Glutamatergic neuron (in vitro differentiated cells): ENCODE measurements at regions not wholly inside any gene's neighbourhood (a gene's known extent, or its start where the extent isn't known, plus 50 kb on each side); places are given as distances from the start of the nearest gene placed in this dataset.

Experiments used
- DNase-seq: peaks from one replicate; pipeline ENCODE4 v3.0.0; 2022
- H3K27ac Mint-ChIP-seq: one replicate; pipeline ENCODE4 v1.8.0; 2020; ENCODE audit warnings: mild to moderate bottlenecking, mixed read lengths, inconsistent platforms; ENCODE audit not compliant: unreplicated experiment
- H3K27me3 Mint-ChIP-seq: one replicate; pipeline ENCODE4 v1.8.0; 2020; ENCODE audit warnings: mild to moderate bottlenecking, moderate library complexity, mixed read lengths, inconsistent platforms; ENCODE audit not compliant: unreplicated experiment
- H3K36me3 Mint-ChIP-seq: one replicate; pipeline ENCODE4 v1.8.0; 2020; ENCODE audit warnings: mild to moderate bottlenecking, mixed read lengths, inconsistent platforms; ENCODE audit not compliant: unreplicated experiment
- H3K4me1 Mint-ChIP-seq: one replicate; pipeline ENCODE4 v1.8.0; 2020; ENCODE audit warnings: mild to moderate bottlenecking, low read depth, mixed read lengths, inconsistent platforms; ENCODE audit not compliant: unreplicated experiment
- H3K4me3 Mint-ChIP-seq: one replicate; pipeline ENCODE4 v1.8.0; 2020; ENCODE audit warnings: mild to moderate bottlenecking, mixed read lengths, inconsistent platforms; ENCODE audit not compliant: unreplicated experiment
- H3K9me3 Mint-ChIP-seq: one replicate; pipeline ENCODE4 v1.8.0; 2020; ENCODE audit warnings: mild to moderate bottlenecking, moderate library complexity, mixed read lengths, inconsistent platforms; ENCODE audit not compliant: unreplicated experiment
- TF ChIP-seq, protein P1 (sequence below): fragments of 200-600 bp; sonication (generic); IDR thresholded peaks from one replicate; pipeline ENCODE4 v1.5.0; 2021; ENCODE audit not compliant: partially characterized antibody, unreplicated experiment

DNA sequence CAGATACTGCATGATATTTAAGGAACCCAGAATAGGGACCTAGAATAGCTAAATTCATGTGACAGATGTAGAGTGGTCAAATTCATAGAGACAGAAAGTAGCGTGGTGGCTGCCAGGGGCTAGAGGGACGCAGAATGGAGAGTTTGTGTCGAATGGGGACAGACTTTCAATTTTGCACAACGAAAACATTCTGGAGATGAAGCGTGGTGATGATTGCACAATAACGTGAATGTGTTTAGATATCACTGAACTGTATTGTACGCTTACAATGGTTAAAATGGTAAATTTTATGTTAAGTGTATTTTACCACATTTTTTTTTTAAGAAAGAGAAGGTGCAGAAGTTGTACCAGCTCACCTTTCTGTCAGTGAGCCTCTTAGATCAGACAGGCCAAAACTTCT lies 137.8 kb upstream of the TNS3 start:
- no peaks in the 10 kb centered on the region for H3K36me3 Mint-ChIP-seq
- H3K27ac Mint-ChIP-seq: no peak overlapping the region
- peaks cover 3% of the 10 kb centered on the region for H3K4me1 Mint-ChIP-seq
- H3K27me3 Mint-ChIP-seq: peaks cover 3% of the 10 kb centered on the region
- H3K4me3 Mint-ChIP-seq: no peak overlapping the region
- TF ChIP-seq, protein P1, sequence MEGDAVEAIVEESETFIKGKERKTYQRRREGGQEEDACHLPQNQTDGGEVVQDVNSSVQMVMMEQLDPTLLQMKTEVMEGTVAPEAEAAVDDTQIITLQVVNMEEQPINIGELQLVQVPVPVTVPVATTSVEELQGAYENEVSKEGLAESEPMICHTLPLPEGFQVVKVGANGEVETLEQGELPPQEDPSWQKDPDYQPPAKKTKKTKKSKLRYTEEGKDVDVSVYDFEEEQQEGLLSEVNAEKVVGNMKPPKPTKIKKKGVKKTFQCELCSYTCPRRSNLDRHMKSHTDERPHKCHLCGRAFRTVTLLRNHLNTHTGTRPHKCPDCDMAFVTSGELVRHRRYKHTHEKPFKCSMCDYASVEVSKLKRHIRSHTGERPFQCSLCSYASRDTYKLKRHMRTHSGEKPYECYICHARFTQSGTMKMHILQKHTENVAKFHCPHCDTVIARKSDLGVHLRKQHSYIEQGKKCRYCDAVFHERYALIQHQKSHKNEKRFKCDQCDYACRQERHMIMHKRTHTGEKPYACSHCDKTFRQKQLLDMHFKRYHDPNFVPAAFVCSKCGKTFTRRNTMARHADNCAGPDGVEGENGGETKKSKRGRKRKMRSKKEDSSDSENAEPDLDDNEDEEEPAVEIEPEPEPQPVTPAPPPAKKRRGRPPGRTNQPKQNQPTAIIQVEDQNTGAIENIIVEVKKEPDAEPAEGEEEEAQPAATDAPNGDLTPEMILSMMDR: no peak
- DNase-seq: no peak
- peaks cover 2% of the 10 kb centered on the region for H3K9me3 Mint-ChIP-seq

DNA sequence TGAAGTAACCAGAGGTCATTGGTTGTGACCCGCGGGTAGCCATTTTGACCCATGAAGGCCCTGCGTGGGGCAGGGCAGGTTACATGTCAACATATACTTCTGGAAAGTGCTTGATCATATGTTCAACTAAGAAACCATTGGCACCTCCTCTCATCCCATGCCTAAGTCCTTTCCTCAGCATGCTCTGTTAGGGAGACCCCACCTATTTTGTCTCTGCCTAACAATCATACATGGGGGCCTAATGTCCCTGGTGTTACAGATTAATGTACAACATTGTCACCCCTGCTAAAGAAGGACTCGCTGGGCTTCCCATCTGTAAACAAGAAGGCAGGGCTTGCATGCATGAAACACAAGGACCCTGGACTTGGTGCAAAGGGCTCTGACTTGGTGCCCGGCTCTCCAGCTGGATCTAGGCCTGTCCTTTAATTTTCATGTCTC lies 133.7 kb upstream of the TNS3 start:
- Mint-ChIP-seq H3K36me3 (no peaks in the 10 kb centered on the region), H3K27ac (no peak overlapping the region), H3K4me1 (peaks cover 4% of the 10 kb centered on the region), H3K27me3 (no peaks in the 10 kb centered on the region), H3K4me3 (no peak overlapping the region), H3K9me3 (peaks cover 3% of the 10 kb centered on the region)
- TF ChIP-seq, protein P1: no peak
- no peak for DNase-seq

DNA sequence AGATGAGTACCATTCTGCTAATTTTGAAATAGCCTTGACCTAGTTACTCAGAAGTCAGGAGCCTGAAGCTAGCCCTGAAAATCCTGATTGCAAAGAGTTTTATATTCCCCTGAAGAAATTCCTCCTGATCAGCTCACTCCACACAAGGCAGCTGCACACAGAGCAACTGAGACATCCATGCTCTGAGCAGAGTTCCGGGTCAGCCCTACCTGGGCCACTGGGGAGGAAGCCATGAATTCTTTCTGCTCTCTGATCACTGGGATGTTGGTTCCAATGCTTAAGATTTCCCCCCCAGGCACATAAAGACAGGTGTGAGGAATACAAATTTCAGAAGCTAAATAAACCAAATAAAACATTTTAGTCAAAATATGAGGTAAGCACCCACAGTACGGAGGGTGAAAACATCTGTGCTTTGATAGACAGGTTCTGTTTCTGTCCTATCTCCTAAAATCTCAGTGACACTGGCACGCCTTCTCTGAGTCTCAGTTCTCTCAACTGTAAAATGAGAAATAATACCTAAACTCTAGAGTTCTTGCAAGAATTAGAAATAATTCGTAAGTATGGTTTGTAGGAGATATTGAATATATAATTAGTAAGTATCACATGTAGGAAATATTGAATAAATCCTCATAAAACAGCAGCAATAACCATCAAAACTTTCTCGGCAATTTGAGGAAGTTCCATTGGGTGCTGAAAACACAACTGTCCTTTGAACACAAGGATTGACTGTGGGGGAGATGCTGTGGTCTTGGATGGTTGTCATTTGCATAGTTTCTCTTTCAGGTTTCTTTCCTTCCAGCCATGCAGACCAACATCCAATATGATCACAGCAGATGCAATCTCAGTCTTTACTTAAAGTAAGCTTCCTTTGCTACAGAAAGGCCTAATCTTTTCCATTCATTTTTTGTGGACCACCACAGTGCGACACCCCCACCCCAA lies 133.0 kb upstream of the TNS3 start:
- no peak for DNase-seq
- TF ChIP-seq, protein P1: no peak
- H3K36me3 Mint-ChIP-seq: no peaks in the 10 kb centered on the region
- H3K4me3 Mint-ChIP-seq: no peak overlapping the region
- H3K27me3 Mint-ChIP-seq: no peaks in the 10 kb centered on the region
- peaks cover 3% of the 10 kb centered on the region for H3K9me3 Mint-ChIP-seq
- H3K27ac Mint-ChIP-seq: no peak overlapping the region
- H3K4me1 Mint-ChIP-seq: peaks cover 4% of the 10 kb centered on the region

DNA sequence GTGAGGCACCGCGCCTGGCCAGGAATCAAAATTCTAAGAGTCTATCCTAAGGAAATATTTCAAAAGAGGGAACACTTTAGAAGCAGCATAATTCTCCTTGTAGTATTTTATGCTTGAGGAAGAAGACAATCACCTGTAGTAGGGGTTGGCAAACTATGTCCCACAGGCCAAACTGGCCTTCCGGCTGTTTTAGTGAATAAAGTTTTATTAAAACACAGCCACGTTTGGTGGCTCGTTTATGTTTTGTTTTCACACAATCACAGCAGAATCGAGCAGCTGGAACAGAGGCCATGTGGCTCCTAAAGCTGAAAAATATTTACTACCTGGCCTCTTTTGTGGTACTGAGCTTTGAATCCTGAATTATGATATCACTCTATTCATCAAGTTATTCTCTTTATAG lies 131.7 kb upstream of the TNS3 start:
- TF ChIP-seq, protein P1: no peak
- Mint-ChIP-seq H3K9me3 (peaks cover 3% of the 10 kb centered on the region), H3K4me1 (peaks cover 4% of the 10 kb centered on the region), H3K27ac (no peak overlapping the region), H3K27me3 (no peaks in the 10 kb centered on the region), H3K4me3 (no peak overlapping the region), H3K36me3 (no peaks in the 10 kb centered on the region)
- DNase-seq: no peak

DNA sequence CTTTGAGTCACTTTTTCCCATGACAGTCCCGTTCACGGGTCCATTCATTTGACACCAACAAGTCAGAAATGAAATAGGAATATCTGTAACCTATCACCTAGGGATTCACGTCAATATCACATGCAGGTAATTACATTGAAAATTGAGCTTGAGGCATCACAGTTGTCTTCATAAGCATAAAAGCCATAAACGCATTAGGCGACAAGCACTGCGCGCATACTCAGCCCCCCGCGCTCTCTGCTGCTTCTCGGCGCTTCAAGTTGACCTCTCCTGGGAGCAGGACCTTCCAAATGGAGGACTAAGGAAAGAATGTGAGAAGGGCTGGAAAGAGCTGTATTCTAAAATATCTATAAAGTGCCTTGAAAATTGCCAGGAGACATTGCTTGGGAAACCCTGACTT lies 130.5 kb upstream of the TNS3 start:
- Mint-ChIP-seq H3K4me3 (no peak overlapping the region), H3K36me3 (no peaks in the 10 kb centered on the region), H3K4me1 (peaks cover 4% of the 10 kb centered on the region), H3K27ac (no peak overlapping the region), H3K27me3 (no peaks in the 10 kb centered on the region), H3K9me3 (peaks cover 3% of the 10 kb centered on the region)
- TF ChIP-seq, protein P1: no peak
- DNase-seq: no peak
